SK-N-MC (cell line): ENCODE measurements at regions not wholly inside any gene's neighbourhood (a gene's known extent, or its start where the extent isn't known, plus 50 kb on each side); places are given as distances from the start of the nearest gene placed in this dataset.

Experiments
- DNase-seq: peaks from one replicate; pipeline ENCODE4 v3.0.0-alpha.2; 2011; ENCODE audit warnings: low read depth, low spot score
- H3K27ac ChIP-seq: fragments of 200-600 bp; sonication (generic); 2 replicates; pipeline ENCODE4 v1.5.1; 2016; ENCODE audit warnings: mixed run types
- H3K36me3 ChIP-seq: fragments of 200-600 bp; sonication (generic); 2 replicates; pipeline ENCODE4 v1.6.1; 2017; ENCODE audit warnings: antibody characterized with exemption, low read length, mixed read lengths; ENCODE audit not compliant: insufficient read depth
- H3K4me3 ChIP-seq: fragments of 200-600 bp; sonication (generic); 2 replicates; pipeline ENCODE4 v1.5.1; 2016
- H3K9ac ChIP-seq: fragments of 200-600 bp; sonication (generic); 2 replicates; pipeline ENCODE4 v1.8.0; 2017; ENCODE audit warnings: mixed run types, mixed read lengths; ENCODE audit not compliant: insufficient read length
- H3K9me3 ChIP-seq: fragments of 200-600 bp; sonication (generic); 2 replicates; pipeline ENCODE4 v1.6.1; 2017; ENCODE audit warnings: low read depth, mild to moderate bottlenecking, antibody characterized with exemption, low read length, moderate library complexity, mixed read lengths
- EZH2 ChIP-seq: fragments of 200-600 bp; sonication (generic); IDR thresholded peaks from one replicate; pipeline ENCODE4 v1.6.1; 2017; ENCODE audit warnings: antibody characterized with exemption
- FOXP2 ChIP-seq: optimal IDR thresholded peaks from 2 replicates; pipeline ENCODE3; 2011; ENCODE audit warnings: mild to moderate bottlenecking, moderate library complexity; ENCODE audit not compliant: insufficient read depth; ENCODE audit errors: extremely low read length, control extremely low read depth
- POLR2AphosphoS5 ChIP-seq: IDR thresholded peaks from 2 replicates; pipeline ENCODE4 v1.6.1; 2012; ENCODE audit warnings: mild to moderate bottlenecking, low read depth, low read length, borderline replicate concordance

DNA sequence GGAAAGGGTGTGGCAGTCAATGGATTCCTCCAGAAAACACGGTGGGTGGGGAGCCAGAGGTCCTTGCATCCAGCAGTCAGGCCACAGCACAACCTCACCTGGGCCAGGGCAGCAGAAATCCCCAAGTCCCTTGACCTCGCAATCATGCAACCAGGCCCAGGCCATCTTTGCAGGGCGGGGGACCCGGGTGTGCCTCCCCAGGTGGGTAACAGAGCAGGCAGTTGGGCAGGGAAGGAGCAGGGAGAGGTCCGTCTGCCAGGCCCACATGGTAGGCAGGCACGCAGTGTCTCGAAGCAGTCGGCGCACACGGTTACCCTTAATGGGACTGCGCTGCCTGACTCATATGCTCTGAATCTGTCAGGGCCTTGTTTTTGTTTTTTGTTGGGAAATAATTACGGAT is 153.0 kb downstream of the RBFOX3 start:
- no peaks in the 10 kb centered on the region for H3K9me3 ChIP-seq
- H3K9ac ChIP-seq, result no peak overlapping the region
- TF ChIP-seq POLR2AphosphoS5 (no peak), EZH2 (no peak), FOXP2 (no peak)
- no peak for DNase-seq
- no peak overlapping the region for H3K4me3 ChIP-seq
- H3K36me3 ChIP-seq, result no peaks in the 10 kb centered on the region
- H3K27ac ChIP-seq, result no peak overlapping the region

DNA sequence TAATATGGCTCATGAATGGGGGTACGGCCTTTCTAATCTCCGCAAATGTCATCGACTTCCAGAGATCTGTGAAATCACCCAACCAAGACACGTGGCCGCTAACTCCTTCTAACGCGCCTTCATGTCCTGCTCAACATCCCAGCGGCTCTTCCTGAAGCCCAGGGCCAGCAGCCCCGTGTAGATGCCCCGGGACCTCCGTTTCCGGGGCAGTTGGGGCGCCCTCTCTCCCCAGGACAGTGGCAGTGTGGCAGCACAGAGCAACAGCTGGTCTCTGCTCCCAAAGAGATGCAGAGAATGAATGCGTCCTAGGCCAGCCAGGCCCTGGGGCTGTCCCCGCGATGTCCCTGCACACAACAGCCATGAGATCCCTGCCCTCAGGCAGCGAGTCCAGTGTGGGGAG is 153.5 kb downstream of the RBFOX3 start:
- DNase-seq, result no peak
- Histone ChIP-seq H3K9me3 (no peaks in the 10 kb centered on the region), H3K4me3 (no peak overlapping the region), H3K27ac (no peak overlapping the region), H3K9ac (no peak overlapping the region), H3K36me3 (no peaks in the 10 kb centered on the region)
- TF ChIP-seq FOXP2, result no peak

DNA sequence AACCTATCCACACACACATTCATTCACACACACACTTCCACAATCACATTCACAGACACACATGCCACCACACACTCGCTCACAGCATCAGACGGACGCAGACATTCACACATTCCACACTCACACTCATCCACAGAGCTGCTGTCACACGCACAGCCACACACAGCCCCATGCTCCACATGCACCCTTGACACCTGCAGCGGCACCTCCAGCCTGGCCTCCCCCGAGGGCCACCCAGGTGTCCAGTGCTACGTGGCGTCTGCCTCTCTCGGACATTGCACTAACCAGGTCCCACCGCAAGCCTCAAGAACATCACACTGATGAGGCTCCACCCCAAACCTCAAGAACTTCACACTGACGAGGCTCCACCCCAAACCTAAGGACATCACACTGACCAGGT is 155.2 kb downstream of the RBFOX3 start:
- no peak overlapping the region for H3K27ac ChIP-seq
- H3K9ac ChIP-seq, result no peak overlapping the region
- H3K9me3 ChIP-seq, result no peaks in the 10 kb centered on the region
- no peak overlapping the region for H3K4me3 ChIP-seq
- no peak for DNase-seq
- H3K36me3 ChIP-seq, result no peaks in the 10 kb centered on the region
- no peak for TF ChIP-seq POLR2AphosphoS5
- TF ChIP-seq EZH2, result no peak
- TF ChIP-seq FOXP2, result no peak

DNA sequence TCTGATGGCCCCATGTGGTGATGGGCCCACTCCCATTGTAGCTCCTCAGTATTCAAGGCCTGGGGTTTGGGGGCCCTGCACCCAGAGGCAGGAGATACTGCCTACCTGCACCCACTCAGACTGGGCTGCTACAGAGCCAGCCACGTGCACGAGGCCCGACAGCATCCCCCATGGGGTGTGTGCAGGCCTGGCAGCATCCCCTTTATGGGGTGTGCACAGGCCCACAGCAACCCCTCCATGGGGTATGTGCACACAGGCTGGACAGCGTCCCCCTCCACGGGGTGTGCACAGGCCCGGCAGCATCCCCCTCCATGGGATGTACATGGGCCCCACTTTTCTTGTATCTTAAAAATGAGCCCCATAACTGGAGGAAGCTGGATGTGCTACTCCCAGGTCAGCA is 156.0 kb downstream of the RBFOX3 start:
- H3K4me3 ChIP-seq, result no peak overlapping the region
- no peaks in the 10 kb centered on the region for H3K9me3 ChIP-seq
- H3K9ac ChIP-seq, result no peak overlapping the region
- DNase-seq, result no peak
- TF ChIP-seq POLR2AphosphoS5 (no peak), FOXP2 (no peak), EZH2 (no peak)
- no peaks in the 10 kb centered on the region for H3K36me3 ChIP-seq
- no peak overlapping the region for H3K27ac ChIP-seq

DNA sequence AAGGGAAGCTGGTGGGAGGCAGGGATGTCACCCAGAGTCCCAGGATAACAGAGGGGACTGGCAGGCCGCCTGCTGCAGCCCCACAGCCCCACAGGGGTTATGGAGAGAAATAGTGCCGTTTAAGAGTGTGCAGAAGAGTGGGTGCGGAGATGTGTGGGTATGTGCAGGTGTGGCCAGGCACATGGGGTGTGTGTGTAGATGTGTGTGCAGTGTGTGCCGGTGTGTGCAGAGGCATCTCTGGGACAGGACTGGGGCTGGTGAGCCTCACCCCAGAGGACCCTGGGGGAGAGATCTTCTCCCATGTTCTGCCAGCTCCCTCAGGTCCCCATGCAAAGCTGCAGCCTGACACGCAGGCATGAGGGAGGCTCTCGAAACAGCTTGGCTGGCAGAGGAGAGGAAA is 157.4 kb downstream of the RBFOX3 start:
- H3K36me3 ChIP-seq, result no peaks in the 10 kb centered on the region
- H3K9me3 ChIP-seq, result no peaks in the 10 kb centered on the region
- no peak overlapping the region for H3K9ac ChIP-seq
- no peak for DNase-seq
- H3K27ac ChIP-seq, result no peak overlapping the region
- no peak overlapping the region for H3K4me3 ChIP-seq
- TF ChIP-seq FOXP2 (no peak), POLR2AphosphoS5 (no peak), EZH2 (no peak)

DNA sequence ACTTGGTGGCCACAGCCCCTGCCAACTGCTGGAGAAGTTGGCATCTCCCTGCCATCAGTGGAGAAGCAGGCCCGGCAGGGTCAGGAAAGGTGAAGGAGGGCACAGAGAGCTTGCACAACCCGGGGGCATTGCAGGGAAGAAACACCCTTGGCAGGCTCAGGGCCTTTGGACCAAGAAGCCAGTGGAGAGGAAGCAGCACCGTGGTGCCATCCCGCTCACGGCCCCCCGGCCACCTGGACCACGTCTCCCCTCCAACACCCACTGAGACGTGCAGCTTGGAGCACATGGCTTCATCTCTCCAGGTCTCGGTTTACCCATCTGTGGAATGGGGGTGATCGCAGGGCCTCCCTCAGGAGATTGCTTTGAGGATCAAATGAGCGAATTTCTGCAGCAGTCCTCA is 158.1 kb downstream of the RBFOX3 start:
- Histone ChIP-seq H3K27ac (no peak overlapping the region), H3K9me3 (no peaks in the 10 kb centered on the region), H3K9ac (no peak overlapping the region), H3K4me3 (no peak overlapping the region), H3K36me3 (no peaks in the 10 kb centered on the region)
- TF ChIP-seq FOXP2, result no peak
- no peak for TF ChIP-seq POLR2AphosphoS5
- TF ChIP-seq EZH2, result no peak
- DNase-seq, result no peak

DNA sequence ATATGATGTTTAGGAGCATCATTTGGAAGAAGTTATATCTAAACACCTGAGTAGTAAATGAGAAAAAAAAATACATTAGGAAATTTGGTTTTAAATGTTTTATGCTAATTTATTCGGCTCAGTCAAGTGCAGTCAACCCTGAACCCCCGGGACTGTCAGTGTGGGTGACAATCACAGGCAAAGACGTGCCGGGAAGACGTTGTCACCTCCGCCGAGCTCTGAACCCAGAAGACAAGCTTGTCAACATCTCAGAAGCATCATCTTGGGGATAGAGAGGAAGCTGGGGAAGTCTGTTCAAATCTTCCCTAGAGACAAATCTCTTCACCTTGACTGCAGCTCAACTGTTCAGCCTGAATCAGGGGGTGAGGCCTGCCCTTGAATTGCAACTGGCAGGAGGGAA is 159.7 kb downstream of the RBFOX3 start:
- no peak for DNase-seq
- Histone ChIP-seq H3K36me3 (no peaks in the 10 kb centered on the region), H3K4me3 (no peak overlapping the region), H3K9ac (no peak overlapping the region), H3K9me3 (no peaks in the 10 kb centered on the region), H3K27ac (no peak overlapping the region)
- TF ChIP-seq EZH2 (no peak), FOXP2 (no peak), POLR2AphosphoS5 (no peak)

DNA sequence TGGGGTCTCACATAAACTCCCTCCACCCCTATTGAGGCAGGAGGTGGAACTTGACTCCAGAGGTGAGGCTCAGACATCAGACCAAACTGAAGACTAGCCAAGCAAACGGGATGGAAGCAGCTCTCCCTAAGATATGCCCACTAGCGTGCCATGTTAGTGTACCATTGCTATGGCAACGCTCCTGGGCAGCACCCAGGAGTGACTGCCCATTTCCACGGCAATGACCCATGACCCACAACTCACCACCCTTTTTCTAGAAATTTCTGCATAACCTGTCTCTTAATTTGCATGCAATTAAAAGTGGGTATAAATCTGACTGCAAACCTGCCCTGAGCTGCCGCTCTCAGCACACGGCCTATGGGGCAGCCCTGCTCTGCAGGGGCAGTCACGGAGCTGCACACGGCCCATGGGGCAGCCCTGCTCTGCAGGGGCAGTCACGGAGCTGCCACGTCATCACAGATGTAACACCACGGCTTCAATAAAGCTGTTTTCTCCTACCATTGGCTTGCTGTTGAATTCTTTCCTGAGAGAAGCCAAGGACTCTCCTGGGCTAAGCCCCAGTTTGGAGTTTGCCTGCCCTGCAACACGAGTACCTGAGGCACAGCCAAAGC is 164.3 kb downstream of the RBFOX3 start:
- no peaks in the 10 kb centered on the region for H3K9me3 ChIP-seq
- DNase-seq, result no peak
- H3K27ac ChIP-seq, result no peak overlapping the region
- no peak overlapping the region for H3K4me3 ChIP-seq
- H3K9ac ChIP-seq, result no peak overlapping the region
- TF ChIP-seq EZH2 (no peak), POLR2AphosphoS5 (no peak), FOXP2 (no peak)
- no peaks in the 10 kb centered on the region for H3K36me3 ChIP-seq

DNA sequence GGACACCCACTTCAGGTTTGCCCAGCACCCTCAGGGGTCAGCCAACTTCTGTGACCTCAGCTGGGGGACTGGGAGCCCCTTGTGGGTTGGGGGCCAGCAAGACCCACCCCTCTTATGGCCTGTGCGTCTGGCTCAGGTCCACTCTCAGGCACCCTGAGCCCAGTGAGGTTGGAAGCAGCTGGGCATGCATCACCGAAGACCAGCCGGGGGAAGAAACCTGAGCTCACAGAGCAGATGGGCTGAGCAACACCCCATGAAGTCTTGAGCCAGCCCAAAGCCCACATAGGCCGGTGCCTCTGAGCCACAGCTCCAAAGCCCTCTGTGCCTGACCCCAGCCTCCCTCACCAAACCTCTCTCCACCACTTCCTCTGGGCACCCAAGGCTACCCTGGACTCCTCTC is 166.7 kb downstream of the RBFOX3 start:
- H3K36me3 ChIP-seq, result no peaks in the 10 kb centered on the region
- H3K4me3 ChIP-seq, result no peak overlapping the region
- no peak for DNase-seq
- no peaks in the 10 kb centered on the region for H3K9me3 ChIP-seq
- TF ChIP-seq FOXP2 (no peak), POLR2AphosphoS5 (no peak), EZH2 (no peak)
- no peak overlapping the region for H3K9ac ChIP-seq
- H3K27ac ChIP-seq, result no peak overlapping the region
